ENCODE measurements at regions not wholly inside any gene's neighbourhood (a gene's known extent, or its start where the extent isn't known, plus 50 kb on each side); places are given as distances from the start of the nearest gene placed in this dataset.

DNA sequence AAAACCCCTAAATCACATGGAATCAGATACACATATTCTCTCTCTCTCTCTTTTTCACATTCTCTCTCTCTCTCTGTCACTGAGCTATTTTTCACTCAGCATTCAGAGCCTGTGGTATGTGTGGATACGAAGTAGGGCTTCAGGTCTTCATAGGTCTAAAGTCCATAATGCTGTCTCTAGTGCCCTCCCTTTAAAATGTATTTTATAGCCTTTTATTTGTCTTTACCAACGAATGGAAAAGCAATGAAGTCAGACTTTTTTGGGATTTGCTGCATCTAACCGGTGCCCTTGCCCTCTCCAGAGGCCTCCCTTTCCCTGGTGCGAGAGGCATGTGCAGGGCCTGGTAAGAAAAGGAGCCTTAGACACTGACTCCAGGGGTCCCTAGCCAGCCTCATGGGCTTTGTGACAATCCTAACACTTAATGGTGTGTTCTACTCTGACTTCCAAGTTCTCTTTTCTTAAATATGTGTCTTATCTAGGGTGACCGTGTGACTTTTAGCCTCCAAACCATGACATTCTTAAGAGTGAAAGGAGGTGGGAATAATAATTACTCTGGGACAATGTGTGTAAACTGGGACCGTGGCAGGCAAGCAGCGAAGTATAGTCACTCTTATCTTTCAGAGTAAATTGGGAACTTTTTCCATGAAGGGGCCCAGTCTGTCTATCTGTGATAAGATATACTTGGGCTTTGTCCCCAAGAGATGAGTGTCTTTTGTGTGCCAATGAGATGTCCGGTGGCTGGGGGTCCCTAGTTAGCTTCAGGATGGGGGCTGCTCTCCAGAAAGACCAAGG, 101.1 kb downstream of the B3GNT2 start:
- TF ChIP-seq, protein P1, sequence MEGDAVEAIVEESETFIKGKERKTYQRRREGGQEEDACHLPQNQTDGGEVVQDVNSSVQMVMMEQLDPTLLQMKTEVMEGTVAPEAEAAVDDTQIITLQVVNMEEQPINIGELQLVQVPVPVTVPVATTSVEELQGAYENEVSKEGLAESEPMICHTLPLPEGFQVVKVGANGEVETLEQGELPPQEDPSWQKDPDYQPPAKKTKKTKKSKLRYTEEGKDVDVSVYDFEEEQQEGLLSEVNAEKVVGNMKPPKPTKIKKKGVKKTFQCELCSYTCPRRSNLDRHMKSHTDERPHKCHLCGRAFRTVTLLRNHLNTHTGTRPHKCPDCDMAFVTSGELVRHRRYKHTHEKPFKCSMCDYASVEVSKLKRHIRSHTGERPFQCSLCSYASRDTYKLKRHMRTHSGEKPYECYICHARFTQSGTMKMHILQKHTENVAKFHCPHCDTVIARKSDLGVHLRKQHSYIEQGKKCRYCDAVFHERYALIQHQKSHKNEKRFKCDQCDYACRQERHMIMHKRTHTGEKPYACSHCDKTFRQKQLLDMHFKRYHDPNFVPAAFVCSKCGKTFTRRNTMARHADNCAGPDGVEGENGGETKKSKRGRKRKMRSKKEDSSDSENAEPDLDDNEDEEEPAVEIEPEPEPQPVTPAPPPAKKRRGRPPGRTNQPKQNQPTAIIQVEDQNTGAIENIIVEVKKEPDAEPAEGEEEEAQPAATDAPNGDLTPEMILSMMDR (IDR thresholded peaks at IDR 0.05; ENCODE audit: low read depth, low read length, missing input control), result no peak
- no peak for TF ChIP-seq JUND (IDR thresholded peaks at IDR 0.05)
- TF ChIP-seq YY1 (IDR thresholded peaks at IDR 0.05), result no peak
- no peak for TF ChIP-seq RAD21 (IDR thresholded peaks at IDR 0.05)
- TF ChIP-seq, protein P2, sequence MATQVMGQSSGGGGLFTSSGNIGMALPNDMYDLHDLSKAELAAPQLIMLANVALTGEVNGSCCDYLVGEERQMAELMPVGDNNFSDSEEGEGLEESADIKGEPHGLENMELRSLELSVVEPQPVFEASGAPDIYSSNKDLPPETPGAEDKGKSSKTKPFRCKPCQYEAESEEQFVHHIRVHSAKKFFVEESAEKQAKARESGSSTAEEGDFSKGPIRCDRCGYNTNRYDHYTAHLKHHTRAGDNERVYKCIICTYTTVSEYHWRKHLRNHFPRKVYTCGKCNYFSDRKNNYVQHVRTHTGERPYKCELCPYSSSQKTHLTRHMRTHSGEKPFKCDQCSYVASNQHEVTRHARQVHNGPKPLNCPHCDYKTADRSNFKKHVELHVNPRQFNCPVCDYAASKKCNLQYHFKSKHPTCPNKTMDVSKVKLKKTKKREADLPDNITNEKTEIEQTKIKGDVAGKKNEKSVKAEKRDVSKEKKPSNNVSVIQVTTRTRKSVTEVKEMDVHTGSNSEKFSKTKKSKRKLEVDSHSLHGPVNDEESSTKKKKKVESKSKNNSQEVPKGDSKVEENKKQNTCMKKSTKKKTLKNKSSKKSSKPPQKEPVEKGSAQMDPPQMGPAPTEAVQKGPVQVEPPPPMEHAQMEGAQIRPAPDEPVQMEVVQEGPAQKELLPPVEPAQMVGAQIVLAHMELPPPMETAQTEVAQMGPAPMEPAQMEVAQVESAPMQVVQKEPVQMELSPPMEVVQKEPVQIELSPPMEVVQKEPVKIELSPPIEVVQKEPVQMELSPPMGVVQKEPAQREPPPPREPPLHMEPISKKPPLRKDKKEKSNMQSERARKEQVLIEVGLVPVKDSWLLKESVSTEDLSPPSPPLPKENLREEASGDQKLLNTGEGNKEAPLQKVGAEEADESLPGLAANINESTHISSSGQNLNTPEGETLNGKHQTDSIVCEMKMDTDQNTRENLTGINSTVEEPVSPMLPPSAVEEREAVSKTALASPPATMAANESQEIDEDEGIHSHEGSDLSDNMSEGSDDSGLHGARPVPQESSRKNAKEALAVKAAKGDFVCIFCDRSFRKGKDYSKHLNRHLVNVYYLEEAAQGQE (IDR thresholded peaks at IDR 0.05), result no peak
- TF ChIP-seq, protein P3, sequence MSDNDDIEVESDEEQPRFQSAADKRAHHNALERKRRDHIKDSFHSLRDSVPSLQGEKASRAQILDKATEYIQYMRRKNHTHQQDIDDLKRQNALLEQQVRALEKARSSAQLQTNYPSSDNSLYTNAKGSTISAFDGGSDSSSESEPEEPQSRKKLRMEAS (IDR thresholded peaks at IDR 0.05), result no peak
- no peak for TF ChIP-seq RXRA (IDR thresholded peaks at IDR 0.05)

Measured in liver (tissue), 3 donors.